GM20000 (cell line): ENCODE measurements at regions not wholly inside any gene's neighbourhood (a gene's known extent, or its start where the extent isn't known, plus 50 kb on each side); places are given as distances from the start of the nearest gene placed in this dataset.

Experiments
- DNase-seq: peaks from one replicate; pipeline ENCODE4 v3.0.0; 2012; ENCODE audit warnings: low spot score
- TF ChIP-seq, protein P1 (sequence below): IDR thresholded peaks from 2 replicates; pipeline ENCODE4 v1.5.1; 2012; ENCODE audit warnings: mild to moderate bottlenecking, control low read depth; ENCODE audit errors: extremely low read depth, missing control alignments

DNA sequence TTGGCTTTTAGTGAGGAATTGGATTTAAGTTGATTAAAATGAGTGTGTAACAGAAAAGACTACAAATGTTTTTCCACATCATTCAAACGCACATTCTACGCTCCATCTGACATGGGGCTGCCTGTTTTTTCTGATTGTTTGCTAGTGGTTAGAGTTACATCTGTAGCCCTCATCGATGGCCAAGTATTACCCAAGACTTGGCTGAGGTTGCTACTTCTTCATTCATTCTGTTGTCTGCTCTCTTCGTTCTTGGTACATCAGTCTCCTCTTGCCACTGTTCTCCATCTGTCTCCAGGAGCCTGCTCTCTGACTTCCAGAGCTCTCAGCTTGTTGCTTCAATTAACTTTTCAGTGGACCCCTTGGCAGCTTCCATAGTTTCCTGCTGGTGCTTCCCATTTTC lies 1844.6 kb upstream of the TENM3 start:
- DNase-seq: no peak
- TF ChIP-seq, protein P1, sequence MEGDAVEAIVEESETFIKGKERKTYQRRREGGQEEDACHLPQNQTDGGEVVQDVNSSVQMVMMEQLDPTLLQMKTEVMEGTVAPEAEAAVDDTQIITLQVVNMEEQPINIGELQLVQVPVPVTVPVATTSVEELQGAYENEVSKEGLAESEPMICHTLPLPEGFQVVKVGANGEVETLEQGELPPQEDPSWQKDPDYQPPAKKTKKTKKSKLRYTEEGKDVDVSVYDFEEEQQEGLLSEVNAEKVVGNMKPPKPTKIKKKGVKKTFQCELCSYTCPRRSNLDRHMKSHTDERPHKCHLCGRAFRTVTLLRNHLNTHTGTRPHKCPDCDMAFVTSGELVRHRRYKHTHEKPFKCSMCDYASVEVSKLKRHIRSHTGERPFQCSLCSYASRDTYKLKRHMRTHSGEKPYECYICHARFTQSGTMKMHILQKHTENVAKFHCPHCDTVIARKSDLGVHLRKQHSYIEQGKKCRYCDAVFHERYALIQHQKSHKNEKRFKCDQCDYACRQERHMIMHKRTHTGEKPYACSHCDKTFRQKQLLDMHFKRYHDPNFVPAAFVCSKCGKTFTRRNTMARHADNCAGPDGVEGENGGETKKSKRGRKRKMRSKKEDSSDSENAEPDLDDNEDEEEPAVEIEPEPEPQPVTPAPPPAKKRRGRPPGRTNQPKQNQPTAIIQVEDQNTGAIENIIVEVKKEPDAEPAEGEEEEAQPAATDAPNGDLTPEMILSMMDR: no peak

DNA sequence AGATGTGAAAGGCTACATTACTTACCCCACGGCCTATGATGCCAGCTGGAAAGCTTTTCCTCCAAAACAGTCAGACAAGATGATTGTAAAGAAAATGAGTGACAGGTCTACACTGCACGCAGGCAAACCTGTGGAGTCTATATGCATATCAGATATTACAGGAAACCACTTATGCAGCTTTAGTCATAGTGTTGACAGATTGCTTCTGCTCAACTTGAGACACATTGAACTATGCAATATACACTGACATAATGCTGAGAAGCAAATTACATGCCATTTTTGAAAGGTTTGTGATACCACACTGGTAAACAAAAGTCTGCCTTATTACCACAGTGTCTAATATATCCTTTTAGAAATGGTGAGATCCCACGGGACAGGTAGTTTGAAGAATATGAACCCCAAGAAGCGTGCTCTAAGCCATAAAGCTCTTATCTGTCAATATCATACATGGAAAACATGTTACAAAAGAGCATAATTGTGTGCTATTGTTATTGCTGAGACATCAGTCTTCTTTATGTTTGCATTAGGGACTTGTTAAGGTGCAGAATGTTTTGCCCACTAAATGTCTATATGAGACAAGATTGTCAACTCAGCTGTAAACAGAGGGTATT lies 1835.8 kb upstream of the TENM3 start:
- no peak for DNase-seq
- TF ChIP-seq, protein P1: no peak

DNA sequence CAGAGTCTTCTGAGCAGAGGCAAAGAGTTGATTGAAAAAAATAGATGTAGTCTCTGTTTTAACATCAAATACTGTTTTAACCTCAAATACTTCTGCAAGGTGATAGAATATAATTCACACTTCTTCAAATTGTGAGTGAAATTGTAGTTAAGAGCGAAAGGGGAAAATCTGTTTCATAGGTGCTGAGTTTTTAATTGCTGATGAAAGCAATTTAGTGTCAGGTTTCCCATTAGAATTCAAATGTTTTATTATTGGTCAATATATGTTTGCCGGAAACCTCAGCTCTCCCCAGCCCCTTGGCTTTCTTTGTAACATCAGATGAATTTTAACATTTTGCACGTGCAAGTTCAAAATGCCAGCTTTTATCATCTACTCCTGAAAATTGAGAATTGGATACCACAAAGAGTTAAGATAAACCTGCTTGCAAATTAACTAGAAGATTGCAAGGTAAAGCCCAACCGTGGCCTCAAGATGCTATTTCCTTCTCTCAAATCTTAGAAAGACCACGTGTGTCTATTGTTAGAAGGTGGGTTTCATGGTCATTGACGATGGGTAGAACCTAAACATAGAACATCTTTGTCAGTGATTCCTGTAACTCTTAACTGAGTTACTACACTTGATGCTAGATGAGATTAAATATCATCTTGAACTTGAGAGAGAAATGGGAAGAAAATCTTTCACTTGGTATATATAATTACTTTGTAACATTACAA lies 1824.2 kb upstream of the TENM3 start:
- TF ChIP-seq, protein P1: no peak
- no peak for DNase-seq

DNA sequence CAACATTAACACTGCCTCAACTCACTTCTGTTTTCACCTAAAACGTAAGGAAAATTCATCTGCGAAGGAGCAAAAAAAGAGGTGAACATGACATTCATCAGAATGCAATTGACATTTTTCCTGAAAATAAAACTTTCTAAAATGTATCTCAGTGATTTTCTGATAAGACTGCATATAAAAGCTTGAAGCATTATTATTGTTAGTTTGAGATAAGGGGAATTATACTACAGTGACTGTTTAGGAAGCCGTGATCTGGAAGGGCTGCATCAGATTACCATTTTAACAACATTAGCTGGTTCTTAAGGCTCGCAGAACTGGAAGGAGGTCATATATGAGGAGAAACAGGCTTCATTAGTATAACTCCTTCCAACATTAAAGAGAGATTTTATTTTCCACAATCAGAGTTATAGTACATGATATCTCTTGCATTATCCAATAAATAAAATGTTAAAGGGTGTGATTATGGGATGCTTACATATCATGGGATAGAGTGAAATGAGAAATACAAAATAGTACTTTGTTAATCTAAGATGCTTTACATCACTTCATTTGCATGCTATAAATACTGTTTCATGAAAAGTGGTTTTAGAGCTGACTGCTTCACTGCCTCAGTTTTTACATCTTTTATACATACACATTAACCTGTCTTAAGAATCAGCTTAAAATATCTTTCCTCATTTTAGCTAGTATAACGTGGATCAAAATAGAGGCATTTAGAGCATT lies 1820.1 kb upstream of the TENM3 start:
- no peak for DNase-seq
- TF ChIP-seq, protein P1: no peak

DNA sequence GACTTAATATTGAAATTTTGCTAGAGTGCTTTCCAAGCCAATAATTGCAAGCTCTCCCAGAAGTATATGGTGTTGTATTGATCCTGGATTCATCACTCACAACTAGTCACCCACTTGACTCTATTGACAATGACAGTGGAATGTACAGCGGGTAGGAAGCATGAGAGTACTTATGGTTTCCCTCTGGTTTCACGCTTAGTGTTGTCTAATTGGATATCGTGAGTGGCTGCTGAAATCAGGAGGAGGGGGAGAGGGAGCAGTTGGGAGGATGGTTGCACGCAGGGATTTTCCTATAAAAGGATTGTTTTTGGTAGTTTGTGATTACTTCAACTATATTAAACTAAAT lies 1819.5 kb upstream of the TENM3 start:
- TF ChIP-seq, protein P1: no peak
- no peak for DNase-seq

DNA sequence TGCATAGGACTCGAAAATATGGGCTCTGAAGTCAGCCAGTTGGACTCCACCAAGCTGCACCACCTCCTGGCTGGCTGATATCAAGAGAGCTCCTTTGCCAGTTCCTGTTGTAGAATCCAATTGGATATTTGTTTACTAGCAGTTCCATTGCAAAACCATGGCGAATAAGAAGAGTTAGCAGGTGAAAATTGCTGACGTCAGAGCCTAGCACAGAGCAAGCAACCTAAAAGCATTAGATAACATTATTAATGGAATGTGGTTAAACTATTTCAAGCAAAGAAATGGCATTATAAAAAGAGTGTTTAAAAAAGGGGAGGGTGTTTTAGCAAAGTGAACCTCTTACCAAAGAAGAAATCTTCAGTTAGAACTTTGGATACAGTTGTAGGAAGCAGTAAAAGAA lies 1816.3 kb upstream of the TENM3 start:
- TF ChIP-seq, protein P1: no peak

DNA sequence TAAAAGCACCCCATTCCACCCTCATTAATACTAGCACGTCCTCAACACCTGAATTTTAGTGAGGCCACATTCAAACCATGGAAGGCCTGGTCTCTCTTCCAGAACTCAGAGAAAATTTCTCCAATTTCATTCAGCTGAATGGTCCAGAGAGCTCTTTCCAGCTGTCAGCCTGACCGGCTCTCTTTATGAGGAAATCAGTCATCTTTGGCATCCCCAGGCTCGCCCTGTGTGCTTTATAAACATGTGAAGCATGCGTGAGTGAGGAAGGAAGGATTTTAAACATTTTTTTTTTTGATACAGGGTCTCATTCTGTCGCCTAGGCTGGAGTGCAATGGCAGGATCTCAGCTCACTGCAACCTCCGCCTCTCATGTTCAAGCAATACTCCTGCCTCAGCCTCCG lies 1812.9 kb upstream of the TENM3 start:
- TF ChIP-seq, protein P1: no peak
- DNase-seq: no peak

More for the DNA sequence above, 1816.3 kb upstream of the TENM3 start:
- DNase-seq: no peak
